B cell (primary cell): ENCODE measurements at regions not wholly inside any gene's neighbourhood (a gene's known extent, or its start where the extent isn't known, plus 50 kb on each side); places are given as distances from the start of the nearest gene placed in this dataset.

ENCODE experiments used
- EZH2 ChIP-seq: IDR thresholded peaks from 2 replicates; pipeline ENCODE4 v1.6.1; 2012; ENCODE audit warnings: borderline replicate concordance, low read depth, mild to moderate bottlenecking, moderate library complexity, low read length; ENCODE audit not compliant: insufficient read depth, poor library complexity, severe bottlenecking
- TF ChIP-seq, protein P1 (sequence below): fragments of 200-600 bp; IDR thresholded peaks from one replicate; pipeline ENCODE4 v1.8.0; 2022; ENCODE audit warnings: antibody characterized with exemption, mild to moderate bottlenecking

DNA sequence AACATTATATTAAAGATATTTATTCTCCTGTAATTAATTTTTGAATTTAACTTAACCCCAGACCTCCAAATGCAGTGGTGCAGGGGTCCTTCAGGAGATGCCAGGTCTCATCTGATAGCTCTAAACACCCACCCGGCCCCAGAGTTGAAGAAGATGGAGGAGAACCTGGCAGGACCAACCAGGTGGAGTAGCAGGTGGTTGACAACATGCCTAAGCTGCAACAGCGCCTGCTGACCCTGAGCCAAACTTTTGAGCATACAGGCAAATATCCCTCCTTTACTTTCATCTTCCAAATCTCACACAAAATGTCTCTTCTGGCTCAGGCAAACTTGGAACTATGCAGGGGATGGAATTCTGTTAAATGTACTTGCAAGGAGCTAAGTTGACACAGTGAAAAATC lies 145.3 kb upstream of the TCF21 start:
- no peak for TF ChIP-seq EZH2
- TF ChIP-seq, protein P1, sequence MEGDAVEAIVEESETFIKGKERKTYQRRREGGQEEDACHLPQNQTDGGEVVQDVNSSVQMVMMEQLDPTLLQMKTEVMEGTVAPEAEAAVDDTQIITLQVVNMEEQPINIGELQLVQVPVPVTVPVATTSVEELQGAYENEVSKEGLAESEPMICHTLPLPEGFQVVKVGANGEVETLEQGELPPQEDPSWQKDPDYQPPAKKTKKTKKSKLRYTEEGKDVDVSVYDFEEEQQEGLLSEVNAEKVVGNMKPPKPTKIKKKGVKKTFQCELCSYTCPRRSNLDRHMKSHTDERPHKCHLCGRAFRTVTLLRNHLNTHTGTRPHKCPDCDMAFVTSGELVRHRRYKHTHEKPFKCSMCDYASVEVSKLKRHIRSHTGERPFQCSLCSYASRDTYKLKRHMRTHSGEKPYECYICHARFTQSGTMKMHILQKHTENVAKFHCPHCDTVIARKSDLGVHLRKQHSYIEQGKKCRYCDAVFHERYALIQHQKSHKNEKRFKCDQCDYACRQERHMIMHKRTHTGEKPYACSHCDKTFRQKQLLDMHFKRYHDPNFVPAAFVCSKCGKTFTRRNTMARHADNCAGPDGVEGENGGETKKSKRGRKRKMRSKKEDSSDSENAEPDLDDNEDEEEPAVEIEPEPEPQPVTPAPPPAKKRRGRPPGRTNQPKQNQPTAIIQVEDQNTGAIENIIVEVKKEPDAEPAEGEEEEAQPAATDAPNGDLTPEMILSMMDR: no peak
